Stomach smooth muscle (tissue), 2 donors: ENCODE measurements at regions not wholly inside any gene's neighbourhood (a gene's known extent, or its start where the extent isn't known, plus 50 kb on each side); places are given as distances from the start of the nearest gene placed in this dataset.

Experiments used
- H3K27ac ChIP-seq: one replicate; pipeline ENCODE4 v1.7.0; 2013; ENCODE audit warnings: mild to moderate bottlenecking, low read length, inconsistent platforms
- H3K27me3 ChIP-seq, 2 donors: one replicate each; pipeline ENCODE4 v1.7.0; 2013; ENCODE audit warnings: low read length in 2 of 2; ENCODE audit not compliant: insufficient read depth in 2 of 2, control insufficient read depth in 1 of 2
- H3K36me3 ChIP-seq, 2 donors: one replicate each; pipeline ENCODE4 v1.7.0; 2013; ENCODE audit warnings: low read length in 2 of 2; ENCODE audit not compliant: control insufficient read depth in 2 of 2, insufficient read depth in 2 of 2
- H3K4me1 ChIP-seq: one replicate; pipeline ENCODE4 v1.7.0; 2013; ENCODE audit warnings: low read length; ENCODE audit not compliant: control insufficient read depth, insufficient read depth
- H3K4me3 ChIP-seq, 2 donors: one replicate each; pipeline ENCODE4 v1.7.0; 2013; ENCODE audit warnings: low read length in 2 of 2
- H3K9ac ChIP-seq, 2 donors: one replicate each; pipeline ENCODE4 v1.7.0; 2013; ENCODE audit warnings: low read length in 2 of 2, mild to moderate bottlenecking in 1 of 2
- H3K9me3 ChIP-seq, 2 donors: one replicate each; pipeline ENCODE4 v1.7.0; 2013; ENCODE audit warnings: low read length in 2 of 2; ENCODE audit not compliant: control insufficient read depth in 2 of 2
- donor health status: healthy.
- donor health status: Pancreatic carcinoma.

GRCh38 chr3:106036696-106037095 is 167.9 kb upstream of the CBLB start:
- Histone ChIP-seq H3K27me3 (no peaks in the 10 kb centered on the region), H3K9ac (no peak overlapping the region), H3K4me1 (no peaks in the 10 kb centered on the region), H3K27ac (no peak overlapping the region), H3K9me3 (no peaks in the 10 kb centered on the region), H3K36me3 (no peaks in the 10 kb centered on the region), H3K4me3 (no peak overlapping the region)

- H3K27me3 ChIP-seq = no peaks in the 10 kb centered on the region
- no peak overlapping the region for H3K9ac ChIP-seq
- no peaks in the 10 kb centered on the region for H3K9me3 ChIP-seq
These were observed 178.4 kb upstream of the CBLB start for GRCh38 chr3:106047221-106047620.

GRCh38 chr3:106048946-106049481 is 180.2 kb upstream of the CBLB start:
- H3K9me3 ChIP-seq = no peaks in the 10 kb centered on the region
- no peak overlapping the region for H3K27ac ChIP-seq
- no peaks in the 10 kb centered on the region for H3K36me3 ChIP-seq
- H3K9ac ChIP-seq = no peak overlapping the region
- no peak overlapping the region for H3K4me3 ChIP-seq
- H3K27me3 ChIP-seq = no peaks in the 10 kb centered on the region
- H3K4me1 ChIP-seq = no peaks in the 10 kb centered on the region

More at GRCh38 chr3:106047221-106047620, 178.4 kb upstream of the CBLB start:
- Histone ChIP-seq H3K36me3 (no peaks in the 10 kb centered on the region), H3K27ac (no peak overlapping the region), H3K4me3 (no peak overlapping the region), H3K4me1 (no peaks in the 10 kb centered on the region)

GRCh38 chr3:106049821-106050220 is 181.0 kb upstream of the CBLB start:
- H3K36me3 ChIP-seq = no peaks in the 10 kb centered on the region
- no peaks in the 10 kb centered on the region for H3K9me3 ChIP-seq
- no peak overlapping the region for H3K9ac ChIP-seq
- no peak overlapping the region for H3K4me3 ChIP-seq
- H3K27me3 ChIP-seq = no peaks in the 10 kb centered on the region
- no peak overlapping the region for H3K27ac ChIP-seq
- H3K4me1 ChIP-seq = no peaks in the 10 kb centered on the region

- Histone ChIP-seq H3K27me3 (no peaks in the 10 kb centered on the region), H3K27ac (no peak overlapping the region), H3K4me1 (no peaks in the 10 kb centered on the region), H3K36me3 (no peaks in the 10 kb centered on the region), H3K9me3 (peaks cover 0 to 3% of the 10 kb centered on the region in 2 donors), H3K4me3 (no peak overlapping the region), H3K9ac (no peak overlapping the region)
These were observed 188.1 kb upstream of the CBLB start for GRCh38 chr3:106056931-106057330.

- H3K36me3 ChIP-seq = no peaks in the 10 kb centered on the region
- peaks cover 0 to 3% of the 10 kb centered on the region in 2 donors for H3K9me3 ChIP-seq
- H3K27me3 ChIP-seq = no peaks in the 10 kb centered on the region
- no peak overlapping the region for H3K9ac ChIP-seq
- no peak overlapping the region for H3K27ac ChIP-seq
- H3K4me3 ChIP-seq = no peak overlapping the region
- H3K4me1 ChIP-seq = no peaks in the 10 kb centered on the region
These were observed 189.7 kb upstream of the CBLB start for GRCh38 chr3:106058475-106058874.

GRCh38 chr3:106059953-106060517 is 191.2 kb upstream of the CBLB start:
- Histone ChIP-seq H3K27ac (no peak overlapping the region), H3K36me3 (no peaks in the 10 kb centered on the region), H3K27me3 (no peaks in the 10 kb centered on the region), H3K4me3 (no peak overlapping the region), H3K4me1 (no peaks in the 10 kb centered on the region), H3K9ac (no peak overlapping the region), H3K9me3 (peaks cover 0 to 3% of the 10 kb centered on the region in 2 donors)

GRCh38 chr3:106063909-106064308 is 195.1 kb upstream of the CBLB start:
- H3K9ac ChIP-seq = no peak overlapping the region
- H3K36me3 ChIP-seq = no peaks in the 10 kb centered on the region
- no peaks in the 10 kb centered on the region for H3K9me3 ChIP-seq
- H3K27ac ChIP-seq = no peak overlapping the region
- no peak overlapping the region for H3K4me3 ChIP-seq
- no peaks in the 10 kb centered on the region for H3K27me3 ChIP-seq
- H3K4me1 ChIP-seq = no peaks in the 10 kb centered on the region

- no peak overlapping the region for H3K27ac ChIP-seq
- H3K27me3 ChIP-seq = no peaks in the 10 kb centered on the region
- no peaks in the 10 kb centered on the region for H3K36me3 ChIP-seq
- no peaks in the 10 kb centered on the region for H3K9me3 ChIP-seq
- H3K9ac ChIP-seq = no peak overlapping the region
- H3K4me3 ChIP-seq = no peak overlapping the region
- H3K4me1 ChIP-seq = no peaks in the 10 kb centered on the region
These were observed 197.0 kb upstream of the CBLB start for GRCh38 chr3:106065831-106066230.

- no peak overlapping the region for H3K27ac ChIP-seq
- no peaks in the 10 kb centered on the region for H3K27me3 ChIP-seq
- no peaks in the 10 kb centered on the region for H3K36me3 ChIP-seq
- no peaks in the 10 kb centered on the region for H3K4me1 ChIP-seq
- no peaks in the 10 kb centered on the region for H3K9me3 ChIP-seq
- H3K4me3 ChIP-seq = no peak overlapping the region
- no peak overlapping the region for H3K9ac ChIP-seq
These were observed 198.9 kb upstream of the CBLB start for GRCh38 chr3:106067711-106068110.

- H3K4me3 ChIP-seq = no peak overlapping the region
- no peaks in the 10 kb centered on the region for H3K27me3 ChIP-seq
- no peaks in the 10 kb centered on the region for H3K9me3 ChIP-seq
- no peak overlapping the region for H3K27ac ChIP-seq
- no peak overlapping the region for H3K9ac ChIP-seq
- H3K36me3 ChIP-seq = no peaks in the 10 kb centered on the region
- no peaks in the 10 kb centered on the region for H3K4me1 ChIP-seq
These were observed 199.6 kb upstream of the CBLB start for GRCh38 chr3:106068381-106068780.
